Lower leg skin (tissue), 4 donors: ENCODE measurements at regions not wholly inside any gene's neighbourhood (a gene's known extent, or its start where the extent isn't known, plus 50 kb on each side); places are given as distances from the start of the nearest gene placed in this dataset.

ENCODE experiments used
- DNase-seq, 2 donors: peaks; one replicate each; pipeline ENCODE4 v3.0.0-alpha.2; 2019; ENCODE audit warnings: low spot score in 2 of 2
- H3K4me3 ChIP-seq: fragments of 200-600 bp; sonication (generic); 2 replicates; pipeline ENCODE4 v1.5.1; 2017; ENCODE audit warnings: mild to moderate bottlenecking, low read depth; ENCODE audit not compliant: poor library complexity, severe bottlenecking
- POLR2A ChIP-seq, 2 donors: fragments of 450-650 bp; IDR thresholded peaks; one replicate each; pipeline ENCODE4 v1.6.1; 2016 to 2017; ENCODE audit warnings: antibody characterized with exemption in 2 of 2, mild to moderate bottlenecking in 1 of 2, moderate library complexity in 1 of 2
- WGBS, 2 donors: methylation state at CpG; one replicate each; pipeline ENCODE4 v1.1.5; 2018; 5-methylcytosine and 5-hydroxymethylcytosine counted together
- intact Hi-C: fragments of 100-400 bp; cut with DNase I; formaldehyde crosslinking; loops from one replicate; pipeline ENCODE4 v1.15.0; 2023; ENCODE audit warnings: low total_unique reads
- TF ChIP-seq, protein P1 (sequence below), 3 donors: fragments of 450-650 bp; IDR thresholded peaks; one replicate each; pipeline ENCODE4 v1.5.1; 2016; ENCODE audit warnings: antibody characterized with exemption in 3 of 3, mild to moderate bottlenecking in 3 of 3, moderate library complexity in 2 of 3

- intact Hi-C loops: no loop called here
- no peak overlapping the region for H3K4me3 ChIP-seq
- no peak for DNase-seq
- WGBS, 2 donors: 62 to 77% methylated on average over 2 of the region's 2 CpGs
- TF ChIP-seq, protein P1, sequence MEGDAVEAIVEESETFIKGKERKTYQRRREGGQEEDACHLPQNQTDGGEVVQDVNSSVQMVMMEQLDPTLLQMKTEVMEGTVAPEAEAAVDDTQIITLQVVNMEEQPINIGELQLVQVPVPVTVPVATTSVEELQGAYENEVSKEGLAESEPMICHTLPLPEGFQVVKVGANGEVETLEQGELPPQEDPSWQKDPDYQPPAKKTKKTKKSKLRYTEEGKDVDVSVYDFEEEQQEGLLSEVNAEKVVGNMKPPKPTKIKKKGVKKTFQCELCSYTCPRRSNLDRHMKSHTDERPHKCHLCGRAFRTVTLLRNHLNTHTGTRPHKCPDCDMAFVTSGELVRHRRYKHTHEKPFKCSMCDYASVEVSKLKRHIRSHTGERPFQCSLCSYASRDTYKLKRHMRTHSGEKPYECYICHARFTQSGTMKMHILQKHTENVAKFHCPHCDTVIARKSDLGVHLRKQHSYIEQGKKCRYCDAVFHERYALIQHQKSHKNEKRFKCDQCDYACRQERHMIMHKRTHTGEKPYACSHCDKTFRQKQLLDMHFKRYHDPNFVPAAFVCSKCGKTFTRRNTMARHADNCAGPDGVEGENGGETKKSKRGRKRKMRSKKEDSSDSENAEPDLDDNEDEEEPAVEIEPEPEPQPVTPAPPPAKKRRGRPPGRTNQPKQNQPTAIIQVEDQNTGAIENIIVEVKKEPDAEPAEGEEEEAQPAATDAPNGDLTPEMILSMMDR (IDR thresholded peaks at IDR 0.05): no peak
- no peak for TF ChIP-seq POLR2A (IDR thresholded peaks at IDR 0.05)
Measured at GRCh38 chr6:139765825-139766285, 391.4 kb upstream of the CITED2 start.

DNA sequence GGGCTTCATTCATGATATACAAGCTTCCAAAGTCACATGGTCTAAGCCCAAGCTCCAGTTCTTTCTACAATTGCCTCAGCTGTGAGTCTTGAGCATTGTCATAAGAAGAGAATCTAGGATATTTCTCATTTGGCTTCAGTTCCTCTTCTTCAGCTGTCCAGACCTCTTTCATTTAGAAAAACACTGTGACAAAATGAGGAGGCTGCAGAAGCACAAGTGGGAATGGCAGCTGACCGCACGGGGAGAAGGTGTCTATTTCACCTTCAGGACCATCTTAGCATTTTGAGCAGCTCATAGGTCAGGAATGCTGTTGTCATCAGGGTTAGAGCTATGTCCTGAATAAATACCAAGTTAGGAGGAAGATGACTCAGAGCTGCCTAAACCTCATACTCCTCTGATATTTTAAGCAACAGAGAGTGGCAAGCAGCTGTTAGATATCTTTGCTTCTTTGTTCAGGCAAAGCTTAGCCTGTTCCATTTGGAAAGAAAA is 390.1 kb upstream of the CITED2 start:
- intact Hi-C loops: no loop called here

GRCh38 chr6:139763468-139764210 is 389.2 kb upstream of the CITED2 start:
- TF ChIP-seq POLR2A (IDR thresholded peaks at IDR 0.05): no peak
- TF ChIP-seq, protein P1 (IDR thresholded peaks at IDR 0.05): no peak
- WGBS, 2 donors: 65 to 75% methylated on average over 4 of the region's 4 CpGs
- no peak for DNase-seq
- intact Hi-C loops: no loop called here
- H3K4me3 ChIP-seq: no peak overlapping the region

More for the DNA sequence above, 390.1 kb upstream of the CITED2 start:
- H3K4me3 ChIP-seq: no peak overlapping the region
- peak in 1 of 2 donors; percentile 33 for DNase-seq
- WGBS, 2 donors: 12 to 16% methylated on average over 2 of the region's 2 CpGs
- no peak for TF ChIP-seq POLR2A (IDR thresholded peaks at IDR 0.05)
- TF ChIP-seq, protein P1 (IDR thresholded peaks at IDR 0.05): no peak

DNA sequence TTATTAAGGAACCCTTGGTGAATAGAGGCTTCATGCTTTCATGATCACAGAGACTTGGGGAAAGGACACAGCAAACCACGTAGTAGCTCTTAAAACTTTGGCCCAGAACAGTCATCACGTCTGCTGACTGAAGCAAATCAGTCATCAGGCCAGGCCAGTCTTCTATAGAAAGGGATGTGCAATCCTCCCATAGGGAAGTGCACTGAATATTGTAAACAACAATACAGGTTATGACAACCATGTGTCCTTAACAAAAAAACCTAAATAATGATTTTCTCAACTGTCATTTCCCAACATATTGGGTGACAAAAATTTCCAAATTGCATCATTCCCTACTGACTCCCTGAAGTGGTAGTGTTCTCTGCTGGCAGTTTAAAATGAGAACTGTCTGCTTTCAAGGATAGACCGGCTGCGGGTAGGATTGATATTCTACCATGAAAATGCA is 388.2 kb upstream of the CITED2 start:
- no peak for DNase-seq
- no peak for TF ChIP-seq POLR2A (IDR thresholded peaks at IDR 0.05)
- TF ChIP-seq, protein P1 (IDR thresholded peaks at IDR 0.05): no peak
- WGBS, 2 donors: 53 to 57% methylated on average over 4 of the region's 4 CpGs
- no peak overlapping the region for H3K4me3 ChIP-seq
- intact Hi-C loops: no loop called here

DNA sequence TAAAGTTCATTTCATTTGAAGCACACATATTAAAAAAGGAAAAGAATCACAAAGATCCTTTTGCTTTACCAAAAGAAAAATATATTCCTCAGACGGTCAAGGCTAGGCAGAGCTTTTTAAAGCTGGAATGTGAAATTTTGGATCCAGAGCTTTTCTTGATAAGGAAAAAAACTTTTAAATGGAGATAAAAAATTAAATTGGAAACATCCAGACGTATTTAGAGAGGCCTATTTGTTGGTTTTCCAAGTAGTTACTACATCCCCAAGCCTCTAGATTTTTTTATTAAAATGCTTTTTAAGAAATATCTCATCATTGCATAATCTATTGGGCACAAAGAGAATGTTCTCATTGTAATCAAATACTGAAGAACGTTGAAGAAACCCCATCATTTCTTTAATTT is 385.7 kb upstream of the CITED2 start:
- no peak for TF ChIP-seq POLR2A (IDR thresholded peaks at IDR 0.05)
- TF ChIP-seq, protein P1 (IDR thresholded peaks at IDR 0.05): no peak
- DNase-seq: no peak
- H3K4me3 ChIP-seq: no peak overlapping the region
- 65 to 67% methylated on average over 3 of the region's 3 CpGs for WGBS, 2 donors
- intact Hi-C loops: no loop called here
